H1 (cell line): ENCODE measurements at regions not wholly inside any gene's neighbourhood (a gene's known extent, or its start where the extent isn't known, plus 50 kb on each side); places are given as distances from the start of the nearest gene placed in this dataset.

Experiments
- CTCF ChIA-PET: fragments of 300-600 bp; sonication (Branson Sonifier 250); formaldehyde crosslinking; loops from one replicate; lab custom pipeline; 2021; ENCODE audit not compliant: partially characterized antibody; lab: Charles Lee
- POLR2A ChIA-PET: fragments of 300-600 bp; sonication (Branson Sonifier 250); formaldehyde crosslinking; loops from one replicate; lab custom pipeline; 2021; ENCODE audit warnings: inconsistent platforms; ENCODE audit not compliant: partially characterized antibody; lab: Charles Lee
- DNase-seq, 2 experiments: peaks; one replicate each; pipeline versions ENCODE4 v3.0.0 to v3.0.0-alpha.2; 2010 to 2022; ENCODE audit warnings: low spot score in 2 of 2, low read depth in 1 of 2, mixed read lengths in 1 of 2
- FAIRE-seq: peaks from 2 replicates; lab custom pipeline; 2011; peaks lifted over from hg19 to GRCh38; lab: Jason Lieb, UNC
- H2AFZ ChIP-seq: 2 replicates; pipeline ENCODE4 v1.8.1; 2012; ENCODE audit warnings: low read length, inconsistent platforms
- H2AK5ac ChIP-seq: 2 replicates; pipeline ENCODE4 v1.6.1; 2013; ENCODE audit warnings: low read depth, low read length
- H2BK120ac ChIP-seq: replicated peaks from 2 replicates; pipeline ENCODE3; 2013; ENCODE audit warnings: low read depth, low read length, inconsistent platforms
- H2BK12ac ChIP-seq: 2 replicates; pipeline ENCODE4 v1.6.1; 2013; ENCODE audit warnings: low read depth, low read length
- H2BK15ac ChIP-seq: 2 replicates; pipeline ENCODE4 v1.6.1; 2013; ENCODE audit warnings: low read length
- H2BK20ac ChIP-seq: 2 replicates; pipeline ENCODE4 v1.6.1; 2013; ENCODE audit warnings: low read length
- H2BK5ac ChIP-seq: 2 replicates; pipeline ENCODE4 v1.6.1; 2013; ENCODE audit warnings: low read depth, low read length
- H3K14ac ChIP-seq: 2 replicates; pipeline ENCODE4 v1.6.1; 2013; ENCODE audit warnings: inconsistent platforms; ENCODE audit not compliant: insufficient read length
- H3K18ac ChIP-seq: 2 replicates; pipeline ENCODE4 v1.6.1; 2013; ENCODE audit warnings: low read length; ENCODE audit errors: extremely low read depth
- H3K23ac ChIP-seq: 2 replicates; pipeline ENCODE4 v1.6.1; 2013; ENCODE audit warnings: inconsistent platforms; ENCODE audit not compliant: insufficient read length
- H3K23me2 ChIP-seq: 2 replicates; pipeline ENCODE4 v1.6.1; 2013; ENCODE audit warnings: low read depth, low read length
- H3K27ac ChIP-seq: 2 replicates; pipeline ENCODE4 v1.6.1; 2011; ENCODE audit warnings: low read depth, low read length, inconsistent platforms
- H3K27me3 ChIP-seq, 4 experiments: replicated peaks in 1 of 4; 1 replicate in 1 of 4; 2 replicates in 3 of 4; pipeline versions ENCODE4 v1.6.1 to v1.8.1; 2011 to 2013; ENCODE audit warnings: low read length in 3 of 4, mild to moderate bottlenecking in 3 of 4, inconsistent platforms in 2 of 4, mixed read lengths in 2 of 4, moderate library complexity in 1 of 4; ENCODE audit not compliant: control insufficient read depth in 3 of 4, insufficient read depth in 3 of 4; ENCODE audit errors: extremely low read depth in 1 of 4
- H3K36me3 ChIP-seq, 4 experiments: 2 replicates each; pipeline versions ENCODE4 v1.6.1 to v1.8.1; 2011 to 2013; ENCODE audit warnings: mild to moderate bottlenecking in 4 of 4, low read length in 3 of 4, moderate library complexity in 2 of 4, control low read depth in 1 of 4, inconsistent platforms in 1 of 4; ENCODE audit not compliant: insufficient read depth in 4 of 4, control insufficient read depth in 2 of 4
- H3K4ac ChIP-seq: replicated peaks from 2 replicates; pipeline ENCODE3; 2013; ENCODE audit warnings: low read length, low read depth, mixed read lengths, inconsistent platforms; ENCODE audit not compliant: insufficient read length
- H3K4me1 ChIP-seq, 4 experiments: replicated peaks in 1 of 4; 1 replicate in 1 of 4; 2 replicates in 3 of 4; pipeline versions ENCODE4 v1.6.1 to v1.8.1; 2011 to 2013; ENCODE audit warnings: low read length in 3 of 4, inconsistent platforms in 2 of 4, mixed read lengths in 1 of 4; ENCODE audit not compliant: insufficient read depth in 4 of 4, control insufficient read depth in 3 of 4
- H3K4me2 ChIP-seq, 2 experiments: 2 replicates each; pipeline versions ENCODE4 v1.6.1 to v1.8.1; 2011 to 2013; ENCODE audit warnings: low read depth in 2 of 2, low read length in 2 of 2, control low read depth in 1 of 2, inconsistent platforms in 1 of 2, mild to moderate bottlenecking in 1 of 2; ENCODE audit not compliant: insufficient read depth in 1 of 2
- H3K4me3 ChIP-seq, 4 experiments: fragments of 200-600, 300-600 bp in 1 of 4; sonication (generic), shearing (Covaris generic), sonication (Bioruptor Twin) in 1 of 4; 2 replicates each; pipeline versions ENCODE4 v1.5.1 to v1.8.1; 2011 to 2016; ENCODE audit warnings: low read length in 4 of 4, low read depth in 3 of 4, control low read depth in 2 of 4, inconsistent platforms in 2 of 4, mild to moderate bottlenecking in 2 of 4, mixed read lengths in 1 of 4, moderate library complexity in 1 of 4; ENCODE audit not compliant: insufficient read depth in 2 of 4; ENCODE audit errors: extremely low read depth in 1 of 4
- H3K56ac ChIP-seq: replicated peaks from 2 replicates; pipeline ENCODE3; 2013; ENCODE audit warnings: low read depth, mild to moderate bottlenecking, mixed read lengths, low read length, inconsistent platforms; ENCODE audit not compliant: insufficient read length
- H3K79me1 ChIP-seq: 2 replicates; pipeline ENCODE4 v1.6.1; 2013; ENCODE audit warnings: low read depth, low read length, control low read depth
- H3K79me2 ChIP-seq, 2 experiments: 2 replicates each; pipeline versions ENCODE4 v1.6.1 to v1.8.1; 2012 to 2013; ENCODE audit warnings: low read length in 2 of 2, mild to moderate bottlenecking in 2 of 2, inconsistent platforms in 1 of 2; ENCODE audit not compliant: insufficient read depth in 2 of 2, control insufficient read depth in 1 of 2
- H3K9ac ChIP-seq, 4 experiments: replicated peaks in 1 of 4; 1 replicate in 1 of 4; 2 replicates in 3 of 4; pipeline versions ENCODE4 v1.6.1 to v1.8.1; 2011 to 2013; ENCODE audit warnings: low read depth in 3 of 4, low read length in 3 of 4, control low read depth in 2 of 4, mild to moderate bottlenecking in 2 of 4, moderate library complexity in 2 of 4, inconsistent platforms in 1 of 4; ENCODE audit errors: extremely low read depth in 1 of 4
- H3K9me3 ChIP-seq, 2 experiments: 2 replicates each; pipeline versions ENCODE4 v1.6.1 to v1.8.1; 2012 to 2013; ENCODE audit warnings: mild to moderate bottlenecking in 2 of 2, moderate library complexity in 2 of 2, control low read depth in 1 of 2, inconsistent platforms in 1 of 2, low read depth in 1 of 2, low read length in 1 of 2, mixed read lengths in 1 of 2; ENCODE audit not compliant: insufficient read depth in 2 of 2
- H4K20me1 ChIP-seq, 2 experiments: replicated peaks in 1 of 2; 2 replicates each; pipeline versions ENCODE3 to v1.8.1; 2011 to 2013; ENCODE audit warnings: inconsistent platforms in 2 of 2, low read length in 2 of 2, mild to moderate bottlenecking in 1 of 2; ENCODE audit not compliant: insufficient read depth in 2 of 2, control insufficient read depth in 1 of 2
- H4K5ac ChIP-seq: 2 replicates; pipeline ENCODE4 v1.6.1; 2013; ENCODE audit warnings: low read length, low read depth, mixed read lengths, inconsistent platforms; ENCODE audit not compliant: insufficient read length
- H4K8ac ChIP-seq: 2 replicates; pipeline ENCODE4 v1.8.0; 2013; ENCODE audit warnings: mild to moderate bottlenecking, moderate library complexity, low read length, inconsistent platforms; ENCODE audit not compliant: insufficient read depth; ENCODE audit errors: extremely low read depth
- H4K91ac ChIP-seq: replicated peaks from 2 replicates; pipeline ENCODE3; 2013; ENCODE audit warnings: low read length, mixed read lengths, inconsistent platforms; ENCODE audit not compliant: insufficient read length
- ASH2L ChIP-seq: fragments of 200-600, 300-600 bp; sonication (generic); IDR thresholded peaks from one replicate; pipeline ENCODE4 v1.7.1; 2017; ENCODE audit warnings: low read length
- BRCA1 ChIP-seq: IDR thresholded peaks from 2 replicates; pipeline ENCODE4 v1.6.1; 2012; ENCODE audit warnings: low read depth, low read length, improper control_type of control experiment
- CREB1 ChIP-seq: IDR thresholded peaks from 2 replicates; pipeline ENCODE4 v1.6.1; 2012; ENCODE audit warnings: inconsistent platforms
- CTBP2 ChIP-seq: IDR thresholded peaks from 2 replicates; pipeline ENCODE4 v1.7.0; 2011; ENCODE audit warnings: borderline replicate concordance, mild to moderate bottlenecking, moderate library complexity, mixed read lengths, low read length; ENCODE audit not compliant: insufficient read depth, insufficient read length
- E2F6 ChIP-seq: IDR thresholded peaks from 2 replicates; pipeline ENCODE4 v1.6.1; 2012; ENCODE audit warnings: inconsistent platforms
- EGR1 ChIP-seq: IDR thresholded peaks from 2 replicates; pipeline ENCODE4 v1.6.1; 2011; ENCODE audit warnings: low read depth, low read length, borderline replicate concordance
- KDM1A ChIP-seq: fragments of 200-600, 300-600 bp; sonication (generic); IDR thresholded peaks from 2 replicates; pipeline ENCODE4 v1.7.1; 2016; ENCODE audit warnings: mild to moderate bottlenecking, low read length, borderline replicate concordance
- POLR2AphosphoS5 ChIP-seq: IDR thresholded peaks from 2 replicates; pipeline ENCODE4 v1.6.1; 2011; ENCODE audit warnings: low read depth, low read length
- POU5F1 ChIP-seq: IDR thresholded peaks from 2 replicates; pipeline ENCODE4 v1.6.1; 2011; ENCODE audit warnings: low read depth, mild to moderate bottlenecking, low read length, moderate library complexity
- RNF2 ChIP-seq: fragments of 200-900, 300-1000 bp; sonication (generic); IDR thresholded peaks from 2 replicates; pipeline ENCODE4 v1.7.1; 2016; ENCODE audit warnings: borderline replicate concordance, low read depth, mild to moderate bottlenecking, antibody characterized with exemption, low read length; ENCODE audit not compliant: poor library complexity, severe bottlenecking; ENCODE audit errors: missing control alignments
- SP2 ChIP-seq: IDR thresholded peaks from 2 replicates; pipeline ENCODE4 v1.6.1; 2012; ENCODE audit warnings: mild to moderate bottlenecking, low read length, inconsistent platforms
- TAF1 ChIP-seq: IDR thresholded peaks from 2 replicates; pipeline ENCODE4 v1.6.1; 2011; ENCODE audit warnings: mild to moderate bottlenecking, low read depth, low read length
- TBP ChIP-seq: IDR thresholded peaks from 2 replicates; pipeline ENCODE4 v1.6.1; 2011; ENCODE audit warnings: low read depth, low read length, improper control_type of control experiment
- TCF12 ChIP-seq: IDR thresholded peaks from 2 replicates; pipeline ENCODE4 v1.6.1; 2011; ENCODE audit warnings: low read depth, mild to moderate bottlenecking, low read length
- TEAD4 ChIP-seq: IDR thresholded peaks from 2 replicates; pipeline ENCODE4 v1.6.1; 2012; ENCODE audit warnings: low read depth, low read length, inconsistent platforms, mixed read lengths
- ZNF274 ChIP-seq: IDR thresholded peaks from 2 replicates; pipeline ENCODE4 v1.7.0; 2012; ENCODE audit warnings: low read length, borderline replicate concordance; ENCODE audit errors: extremely low read depth
- WGBS, 2 experiments: shearing (Covaris generic) in 1 of 2; methylation state at CpG; one replicate each; pipeline versions ENCODE4 v1.1.6 to v1.1.7; 2013 to 2015; ENCODE audit warnings: low lambda C conversion rate in 2 of 2, mixed read lengths in 2 of 2, inconsistent platforms in 1 of 2, low coverage in 1 of 2, missing lambda C conversion rate in 1 of 2; ENCODE audit not compliant: insufficient replicate concordance in 2 of 2, insufficient coverage in 1 of 2, insufficient read length in 1 of 2; ENCODE audit errors: extremely low coverage in 1 of 2, missing lambda C conversion rate in 1 of 2; 5-methylcytosine and 5-hydroxymethylcytosine counted together

- DNase-seq: no peak
- H3K79me1 ChIP-seq: no peaks in the 10 kb centered on the region
- no peak for FAIRE-seq
- H3K9me3 ChIP-seq: no peaks in the 10 kb centered on the region
- H3K23ac ChIP-seq: no peak overlapping the region
- H3K56ac ChIP-seq: no peak overlapping the region
- H3K14ac ChIP-seq: no peak overlapping the region
- H3K9ac ChIP-seq: no peak overlapping the region
- no peaks in the 10 kb centered on the region for H3K27me3 ChIP-seq
- H2AFZ ChIP-seq: no peak overlapping the region
- no peak overlapping the region for H2BK120ac ChIP-seq
- H3K4me3 ChIP-seq: no peak overlapping the region
- H4K8ac ChIP-seq: no peak overlapping the region
- H3K27ac ChIP-seq: no peak overlapping the region
- POLR2A ChIA-PET: no interaction called here
- H2AK5ac ChIP-seq: no peak overlapping the region
- H2BK15ac ChIP-seq: no peak overlapping the region
- H3K4me1 ChIP-seq: peaks cover 0 to 3% (median 0%) of the 10 kb centered on the region in 4 experiments; a peak in 2 of 7 replicates
- H3K23me2 ChIP-seq: no peaks in the 10 kb centered on the region
- no peaks in the 10 kb centered on the region for H3K79me2 ChIP-seq
- 83% methylated on average over 1 of the region's 1 CpG; no CpG with 5 or more reads in 1 of the 2 experiments for WGBS, 2 experiments
- no peak overlapping the region for H2BK12ac ChIP-seq
- no peak overlapping the region for H4K5ac ChIP-seq
- CTCF ChIA-PET: no interaction called here
- no peaks in the 10 kb centered on the region for H4K20me1 ChIP-seq
- H3K4me2 ChIP-seq: no peak overlapping the region
- H2BK20ac ChIP-seq: no peak overlapping the region
- H4K91ac ChIP-seq: no peak overlapping the region
- no peak overlapping the region for H3K4ac ChIP-seq
- no peak overlapping the region for H3K18ac ChIP-seq
- no peaks in the 10 kb centered on the region for H3K36me3 ChIP-seq
- H2BK5ac ChIP-seq: no peak overlapping the region
- no peak for TF ChIP-seq ZNF274
- TF ChIP-seq TEAD4: no peak
- TF ChIP-seq POU5F1: no peak
- no peak for TF ChIP-seq SP2
- no peak for TF ChIP-seq EGR1
- no peak for TF ChIP-seq E2F6
- no peak for TF ChIP-seq ASH2L
- no peak for TF ChIP-seq RNF2
- TF ChIP-seq CTBP2: no peak
- no peak for TF ChIP-seq BRCA1
- TF ChIP-seq KDM1A: no peak
- no peak for TF ChIP-seq TAF1
- no peak for TF ChIP-seq CREB1
- no peak for TF ChIP-seq TBP
- no peak for TF ChIP-seq TCF12
- no peak for TF ChIP-seq POLR2AphosphoS5
Observed at GRCh38 chr7:119879835-119880234, 393.1 kb upstream of the KCND2 start.
